ENCODE measurements at regions not wholly inside any gene's neighbourhood (a gene's known extent, or its start where the extent isn't known, plus 50 kb on each side); places are given as distances from the start of the nearest gene placed in this dataset.
A peak's percentile ranks its signal among the peaks of the same experiment; 100 is the strongest.

DNA sequence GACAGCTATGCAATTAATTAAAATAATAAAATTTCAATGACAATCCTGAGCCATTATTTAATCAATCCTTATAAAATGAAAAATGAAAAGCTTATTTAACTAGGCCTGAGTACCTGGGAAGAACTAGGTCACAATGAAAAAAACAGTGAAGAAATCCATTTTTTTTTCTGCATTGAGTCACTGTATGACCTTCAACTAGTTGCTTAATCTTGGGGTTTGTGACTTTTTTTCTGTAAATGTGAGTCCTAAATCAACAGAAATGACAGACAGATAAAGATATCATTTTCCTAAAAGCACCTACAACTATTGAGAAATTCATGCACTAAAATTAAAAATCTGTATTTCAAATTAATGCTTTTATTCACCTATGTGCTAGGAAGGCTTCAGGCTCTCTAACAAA is 96.8 kb downstream of the TMEM26 start:
- H3K4me3 ChIP-seq (ENCODE audit: low read length), result no peak overlapping the region
- DNase-seq (ENCODE audit: low read depth, low spot score), result no peak

DNA sequence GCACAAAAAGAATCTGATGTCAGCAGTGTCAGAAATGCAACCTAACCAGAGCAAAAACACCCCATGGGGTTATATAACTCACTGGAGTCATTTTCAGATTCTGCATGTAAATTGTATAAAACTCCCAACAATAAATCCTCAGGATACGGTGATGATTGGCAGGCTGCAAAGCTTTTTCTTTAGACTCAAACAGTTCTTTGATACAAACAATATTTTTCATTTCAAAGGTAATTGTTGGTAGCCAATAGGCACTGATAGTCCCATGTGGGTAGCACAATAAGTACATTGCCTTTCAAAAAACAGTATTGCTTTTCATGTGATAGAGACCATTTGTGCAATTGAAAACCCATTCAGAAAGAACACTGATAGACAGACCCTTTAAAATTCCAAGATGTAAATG is 98.0 kb downstream of the TMEM26 start:
- H3K4me3 ChIP-seq (ENCODE audit: low read length), result no peak overlapping the region
- DNase-seq (ENCODE audit: low read depth, low spot score), result no peak

DNA sequence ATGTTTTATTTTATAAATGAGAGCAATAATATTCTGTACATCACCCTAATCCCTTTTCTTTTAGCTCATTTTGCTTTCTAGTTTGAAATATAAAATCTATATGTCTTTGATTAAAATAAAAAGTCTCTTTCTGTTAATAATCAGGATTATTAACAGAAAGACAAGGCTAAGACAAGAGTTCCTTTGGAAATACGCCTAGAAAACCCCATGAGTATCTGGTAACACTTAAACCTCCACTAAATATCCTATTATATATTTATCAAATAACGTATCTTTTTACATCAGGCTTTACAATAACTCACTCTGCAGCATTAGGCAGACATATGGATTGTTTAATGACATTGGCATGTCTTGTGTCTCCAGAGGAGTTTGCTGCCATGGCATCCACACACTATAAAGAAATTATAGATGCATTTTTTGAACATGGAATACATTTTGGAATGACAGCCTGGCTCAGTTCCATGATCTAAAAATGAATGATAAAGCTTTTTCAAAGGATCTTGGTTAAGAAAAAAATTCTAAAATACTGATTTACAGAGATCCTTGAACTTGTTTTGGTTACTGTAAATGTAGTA is 98.7 kb downstream of the TMEM26 start:
- no peak overlapping the region for H3K4me3 ChIP-seq (ENCODE audit: low read length)
- no peak for DNase-seq (ENCODE audit: low read depth, low spot score)

DNA sequence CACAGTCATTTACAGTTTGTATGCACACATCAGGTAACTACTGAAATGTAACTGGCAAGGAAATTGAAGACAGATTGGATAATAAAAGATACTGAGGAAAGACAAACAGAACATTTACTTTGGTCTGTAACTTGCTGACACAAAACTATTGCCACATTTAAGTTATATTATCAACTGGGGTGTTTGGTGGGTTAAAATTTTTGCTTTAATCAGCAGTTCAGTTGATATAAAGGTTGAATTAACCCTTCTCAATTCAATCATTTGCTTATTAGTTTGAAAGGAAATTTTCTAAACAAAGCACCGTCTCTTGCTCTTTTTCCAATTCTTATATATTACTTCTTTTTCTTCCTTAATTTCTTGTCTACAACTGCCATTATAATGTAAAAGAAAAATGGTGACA is 102.4 kb downstream of the TMEM26 start:
- no peak overlapping the region for H3K4me3 ChIP-seq (ENCODE audit: low read length)
- no peak for DNase-seq (ENCODE audit: low read depth, low spot score)

DNA sequence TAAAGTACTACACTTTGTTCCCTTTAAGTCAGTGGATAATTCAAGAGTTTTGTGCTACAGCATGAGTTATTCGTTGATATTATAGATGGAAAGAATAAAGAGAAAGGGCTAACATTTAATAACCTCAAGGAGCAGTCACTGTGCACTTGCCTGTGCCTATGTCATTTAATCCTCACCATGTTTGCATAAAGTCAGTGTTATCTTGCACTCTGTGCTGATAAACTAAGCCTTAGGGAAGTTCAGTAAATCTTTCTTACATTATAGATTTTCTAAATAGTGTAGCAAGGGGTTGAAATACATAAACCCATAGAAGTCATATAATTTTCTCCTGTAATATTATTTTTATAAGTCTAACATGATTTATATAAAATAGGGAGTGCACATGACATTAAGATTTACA is 103.1 kb downstream of the TMEM26 start:
- H3K4me3 ChIP-seq (ENCODE audit: low read length), result no peak overlapping the region
- no peak for DNase-seq (ENCODE audit: low read depth, low spot score)

DNA sequence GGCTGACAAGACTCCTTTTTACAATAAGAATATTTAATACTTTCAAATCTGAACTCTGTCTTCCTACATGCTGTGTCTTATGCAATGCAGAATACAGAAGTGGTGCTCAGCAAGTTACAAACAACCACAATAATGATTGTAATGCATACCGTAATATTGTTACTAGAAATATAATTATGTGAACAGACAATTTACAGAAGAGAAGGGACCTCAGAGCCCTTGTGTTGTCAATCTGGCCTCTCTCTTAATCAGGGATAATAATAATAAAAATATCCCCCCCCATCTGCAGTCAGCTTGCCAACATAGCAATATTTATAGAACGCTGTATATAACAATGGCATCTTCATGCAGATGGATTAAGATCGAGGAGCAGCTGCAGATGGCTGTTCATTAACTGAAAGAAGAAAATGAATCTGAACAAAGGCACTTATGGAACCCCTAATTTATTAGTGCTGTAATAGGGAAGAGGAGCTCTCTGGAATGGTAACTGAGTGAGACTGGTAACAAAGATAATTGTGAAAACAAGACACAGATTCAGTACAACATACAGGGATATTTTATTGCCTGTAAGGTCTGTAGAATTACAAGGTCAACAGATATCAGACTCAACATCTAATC is 106.3 kb downstream of the TMEM26 start:
- no peak overlapping the region for H3K4me3 ChIP-seq (ENCODE audit: low read length)
- no peak for DNase-seq (ENCODE audit: low read depth, low spot score)

DNA sequence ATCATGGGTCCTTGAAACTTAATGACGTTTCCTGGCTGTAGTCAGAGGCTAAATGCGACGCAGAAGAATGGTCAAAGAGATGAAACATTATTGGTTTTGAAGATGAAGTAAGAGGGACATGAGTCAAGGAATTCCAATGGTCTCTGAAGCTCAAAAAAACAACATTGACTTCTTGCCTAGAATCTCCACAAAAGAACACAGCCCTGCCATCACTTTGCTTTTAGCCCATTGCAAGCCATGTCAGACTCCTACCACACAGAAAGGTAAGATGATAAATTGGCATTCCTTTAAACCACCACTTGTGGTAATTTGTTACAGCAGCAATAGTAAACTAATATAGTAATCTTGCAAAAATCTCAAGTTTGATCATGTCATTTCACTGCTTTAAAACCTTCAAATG is 109.4 kb downstream of the TMEM26 start:
- no peak for DNase-seq (ENCODE audit: low read depth, low spot score)
- H3K4me3 ChIP-seq (ENCODE audit: low read length), result no peak overlapping the region

DNA sequence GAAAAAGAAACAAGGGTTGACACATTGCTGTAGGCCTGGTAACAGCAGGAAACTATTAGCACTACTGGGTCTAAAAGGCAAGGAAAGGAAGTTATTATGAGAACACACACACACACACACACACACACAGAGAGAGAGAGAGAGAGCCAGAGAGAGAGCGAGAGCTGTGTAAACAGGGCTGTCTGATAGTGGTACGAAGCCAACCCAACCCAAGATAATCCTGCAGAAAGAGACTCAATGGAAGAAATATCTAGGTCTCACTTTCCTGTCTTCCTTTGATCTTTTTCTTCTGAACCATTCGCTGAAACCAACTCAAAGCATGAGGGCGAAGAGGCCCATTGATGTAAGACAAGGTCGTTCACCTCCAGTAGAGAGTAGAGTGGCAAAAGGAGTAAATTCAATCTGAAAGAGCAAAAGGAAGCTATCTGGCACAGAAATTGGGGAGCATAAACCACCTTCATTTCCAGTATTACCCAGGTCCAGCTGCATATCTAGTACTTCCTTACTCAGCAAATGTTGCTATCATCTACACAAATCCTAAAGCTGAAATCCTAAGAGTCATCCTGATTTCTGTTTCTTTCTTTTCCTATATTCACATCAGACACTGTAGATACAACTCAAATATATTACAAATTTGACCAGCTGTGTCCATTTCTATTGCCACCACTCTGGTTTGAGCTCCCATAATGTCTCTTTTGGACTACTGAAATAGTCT is 110.2 kb downstream of the TMEM26 start:
- peak; percentile 76 for DNase-seq (ENCODE audit: low read depth, low spot score)
- H3K4me3 ChIP-seq (ENCODE audit: low read length), result no peak overlapping the region

DNA sequence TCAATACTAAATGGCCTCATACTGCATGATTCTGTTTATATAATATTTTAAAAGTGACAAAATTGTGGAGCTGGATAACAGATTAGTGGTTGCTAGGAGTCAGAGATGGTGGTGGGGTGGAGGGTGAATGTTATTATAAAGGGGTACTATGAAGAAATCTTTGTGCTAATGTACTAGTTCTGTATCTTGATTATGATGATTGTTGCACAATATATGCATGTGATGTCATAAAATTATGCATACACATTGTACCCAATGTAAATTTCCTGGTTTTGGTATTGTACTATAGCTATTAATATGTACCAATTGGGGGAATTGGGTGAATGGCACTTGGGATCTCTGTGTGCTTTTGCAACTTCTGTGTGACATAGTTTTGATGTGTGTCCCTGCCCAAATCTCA is 112.2 kb downstream of the TMEM26 start:
- no peak for DNase-seq (ENCODE audit: low read depth, low spot score)
- H3K4me3 ChIP-seq (ENCODE audit: low read length), result no peak overlapping the region

DNA sequence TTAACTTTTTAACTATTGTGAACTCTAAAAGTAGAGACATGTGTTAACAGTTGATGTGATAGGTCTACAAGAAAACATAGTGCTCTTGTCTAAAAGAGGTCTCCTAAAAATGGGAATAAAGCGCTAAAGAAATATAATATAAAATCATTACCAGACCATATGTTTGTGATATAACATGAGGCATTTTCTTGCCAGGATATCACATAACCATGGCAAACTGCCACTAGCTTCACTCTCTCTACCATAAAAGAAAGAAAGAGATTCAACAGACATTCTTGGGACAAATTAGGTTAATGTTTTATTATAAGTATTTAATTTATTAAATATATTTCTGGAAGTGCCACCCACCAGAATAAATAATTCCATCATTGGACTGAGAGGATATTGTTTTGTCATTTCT is 115.0 kb downstream of the TMEM26 start:
- no peak for DNase-seq (ENCODE audit: low read depth, low spot score)
- no peak overlapping the region for H3K4me3 ChIP-seq (ENCODE audit: low read length)

DNA sequence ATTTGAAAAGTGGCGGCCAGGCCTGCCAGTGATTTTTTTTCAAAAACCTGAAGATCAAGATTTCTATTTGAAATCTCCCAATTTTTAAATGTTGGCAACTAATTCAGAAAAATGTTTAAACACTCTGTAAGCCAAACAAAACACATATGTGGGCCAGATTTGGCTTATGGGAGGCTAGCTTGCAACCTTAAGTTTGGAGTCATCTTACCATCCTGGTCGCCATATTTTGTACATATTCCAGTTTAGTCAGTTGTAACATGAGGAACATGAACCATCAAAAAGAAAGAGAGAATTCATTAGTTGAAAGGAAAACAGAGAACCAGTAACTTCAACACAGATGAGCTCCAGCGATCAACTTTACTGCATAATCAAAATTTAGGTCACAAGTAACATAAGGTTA is 115.4 kb downstream of the TMEM26 start:
- H3K4me3 ChIP-seq (ENCODE audit: low read length), result no peak overlapping the region
- DNase-seq (ENCODE audit: low read depth, low spot score), result no peak

DNA sequence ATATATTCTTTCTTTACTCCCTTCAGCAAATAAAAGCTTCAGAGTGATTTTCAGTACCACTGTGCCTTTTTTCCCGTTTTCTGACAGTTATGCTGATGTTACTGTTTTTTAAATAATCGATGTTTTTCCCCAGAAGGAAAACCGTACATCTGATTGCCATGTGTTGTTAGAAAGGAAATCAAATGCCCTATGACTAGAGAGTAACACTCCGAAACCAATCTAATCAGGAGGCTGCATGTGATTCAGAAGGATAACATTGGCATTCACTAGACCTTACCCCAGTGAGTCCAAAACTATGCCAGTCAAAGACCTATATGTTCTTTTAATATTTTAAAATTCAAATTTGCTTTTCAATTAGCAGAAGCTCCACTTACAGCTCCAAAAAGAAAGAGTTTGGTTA is 116.3 kb downstream of the TMEM26 start:
- H3K4me3 ChIP-seq (ENCODE audit: low read length), result no peak overlapping the region

DNA sequence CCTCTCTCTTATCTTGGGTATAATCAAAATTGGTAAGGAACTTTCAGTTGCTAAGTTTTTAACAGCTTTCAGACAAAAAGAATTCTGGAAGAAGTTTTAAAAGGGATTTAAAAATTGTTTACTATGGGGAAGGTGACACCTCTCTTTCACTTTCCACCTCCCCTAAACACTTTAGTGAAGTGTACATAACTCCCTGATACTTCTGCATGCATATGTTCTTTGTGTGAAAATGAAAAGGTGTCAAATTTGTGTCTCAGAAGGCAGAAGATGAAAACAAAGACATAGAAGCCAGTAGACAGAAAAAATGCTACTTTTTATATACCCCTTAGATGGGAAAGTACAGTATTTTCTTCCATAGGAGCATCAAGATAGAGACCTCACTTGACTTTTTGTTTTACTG is 117.8 kb downstream of the TMEM26 start:
- H3K4me3 ChIP-seq (ENCODE audit: low read length), result no peak overlapping the region
- DNase-seq (ENCODE audit: low read depth, low spot score), result no peak

More for the DNA sequence above, 116.3 kb downstream of the TMEM26 start:
- DNase-seq (ENCODE audit: low read depth, low spot score), result no peak

DNA sequence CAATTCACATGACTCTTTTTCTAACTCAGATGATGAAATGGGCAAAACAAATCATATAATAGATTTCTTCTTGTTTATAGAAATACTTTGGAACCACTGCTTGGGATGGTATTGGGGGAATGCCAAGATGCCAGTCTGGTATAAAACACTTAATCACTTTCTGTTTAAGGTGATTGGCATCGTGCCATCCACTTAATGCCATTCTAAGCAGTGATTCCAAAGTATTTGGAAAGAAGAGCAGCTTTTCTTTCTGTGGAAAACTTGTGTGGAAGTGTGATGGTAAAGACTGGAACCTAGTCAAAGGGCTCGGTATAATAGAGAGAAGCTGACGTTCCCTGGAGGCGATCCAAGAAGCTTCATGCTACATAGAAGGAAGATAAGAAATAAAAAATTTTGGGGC is 120.6 kb downstream of the TMEM26 start:
- no peak overlapping the region for H3K4me3 ChIP-seq (ENCODE audit: low read length)
- no peak for DNase-seq (ENCODE audit: low read depth, low spot score)

DNA sequence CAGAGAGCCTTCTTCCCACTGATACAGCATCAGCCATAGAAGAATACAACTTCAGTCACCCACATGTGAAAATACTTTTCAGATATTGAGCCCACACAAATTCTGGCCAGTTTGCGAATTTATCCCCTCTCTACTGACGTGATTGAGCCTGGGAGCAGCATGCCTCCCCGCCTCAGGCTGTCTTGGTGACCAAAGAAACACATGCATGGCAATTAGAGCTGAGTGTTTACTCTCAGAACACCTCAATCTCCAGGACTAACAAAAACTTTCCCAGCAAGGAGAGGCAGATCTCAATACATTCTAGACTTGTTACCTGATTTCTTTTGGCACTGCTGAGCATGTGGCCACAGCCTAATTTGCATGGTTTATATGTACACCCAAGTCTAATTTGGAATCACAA is 122.5 kb downstream of the TMEM26 start:
- H3K4me3 ChIP-seq (ENCODE audit: low read length), result no peak overlapping the region
- DNase-seq (ENCODE audit: low read depth, low spot score), result no peak

DNA sequence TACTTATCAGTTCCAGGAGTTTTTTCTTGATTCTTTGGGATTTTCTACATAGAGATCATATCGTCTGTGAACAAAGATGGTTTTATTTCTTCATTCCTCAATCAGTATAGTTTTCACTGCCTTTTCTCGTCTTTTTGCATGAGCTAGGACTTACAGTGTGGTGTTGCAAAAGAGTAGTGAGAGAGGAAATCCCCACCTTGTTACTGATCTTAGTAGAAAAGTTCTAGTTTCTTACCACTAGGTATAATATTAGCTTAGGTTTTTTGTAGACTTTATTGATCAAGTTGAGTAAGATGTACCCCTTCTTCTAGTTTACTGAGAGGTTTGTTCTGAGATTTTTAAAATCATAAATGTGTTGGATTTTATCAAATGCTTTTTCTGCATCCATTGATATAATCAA is 123.3 kb downstream of the TMEM26 start:
- DNase-seq (ENCODE audit: low read depth, low spot score), result no peak
- no peak overlapping the region for H3K4me3 ChIP-seq (ENCODE audit: low read length)

DNA sequence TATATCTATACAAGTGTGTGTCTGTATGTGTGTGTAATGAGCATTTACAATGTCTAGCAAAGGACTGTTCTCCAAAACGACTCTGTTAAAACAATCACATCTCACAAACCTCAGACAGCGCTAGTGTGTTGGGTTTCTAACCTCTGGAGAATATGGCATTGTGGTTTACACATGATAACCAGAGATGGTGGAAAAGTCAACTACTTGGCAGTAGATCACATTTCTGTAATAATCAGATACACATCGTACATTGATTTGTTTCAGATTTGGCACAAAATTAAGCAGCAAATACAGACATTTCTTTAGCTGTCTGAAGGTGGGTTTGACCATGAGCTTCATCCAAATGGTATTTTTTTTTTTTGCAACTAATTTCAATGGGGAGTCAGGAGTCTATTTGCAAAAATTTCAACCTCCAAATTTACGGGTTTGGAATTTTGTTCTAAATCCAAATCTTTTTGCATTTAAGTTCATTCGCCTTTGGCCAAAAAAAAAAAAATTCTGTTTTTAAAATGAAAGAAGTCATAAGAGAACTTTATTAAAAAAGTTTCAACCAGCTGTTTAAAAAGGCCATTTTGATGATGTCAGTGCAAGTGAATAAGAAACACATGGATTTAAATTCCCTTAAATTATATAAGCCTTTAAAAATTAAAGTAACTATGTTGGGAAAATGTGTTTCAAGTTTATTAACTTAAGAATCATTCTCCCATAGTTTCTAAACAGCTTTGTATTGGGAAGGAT is 127.8 kb downstream of the TMEM26 start:
- no peak for DNase-seq (ENCODE audit: low read depth, low spot score)
- H3K4me3 ChIP-seq (ENCODE audit: low read length), result no peak overlapping the region

DNA sequence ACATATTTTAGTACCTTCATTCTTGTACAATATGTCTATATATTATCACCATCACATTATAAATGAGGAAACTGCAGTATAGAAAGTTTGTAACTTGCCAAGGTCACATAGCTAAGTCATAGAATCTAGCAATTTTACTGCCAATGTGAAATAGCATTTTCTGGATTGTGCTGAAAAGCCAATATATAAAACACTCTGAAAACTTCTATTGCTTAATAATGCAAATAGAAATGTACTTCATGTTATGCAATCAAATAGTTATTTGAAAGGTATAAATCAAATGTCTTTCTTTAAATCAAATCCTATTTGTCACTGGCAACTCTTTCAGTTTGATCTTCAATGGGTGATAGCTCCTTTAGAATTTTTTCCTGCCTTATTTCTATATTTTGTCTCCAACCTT is 129.5 kb downstream of the TMEM26 start:
- no peak overlapping the region for H3K4me3 ChIP-seq (ENCODE audit: low read length)
- no peak for DNase-seq (ENCODE audit: low read depth, low spot score)

DNA sequence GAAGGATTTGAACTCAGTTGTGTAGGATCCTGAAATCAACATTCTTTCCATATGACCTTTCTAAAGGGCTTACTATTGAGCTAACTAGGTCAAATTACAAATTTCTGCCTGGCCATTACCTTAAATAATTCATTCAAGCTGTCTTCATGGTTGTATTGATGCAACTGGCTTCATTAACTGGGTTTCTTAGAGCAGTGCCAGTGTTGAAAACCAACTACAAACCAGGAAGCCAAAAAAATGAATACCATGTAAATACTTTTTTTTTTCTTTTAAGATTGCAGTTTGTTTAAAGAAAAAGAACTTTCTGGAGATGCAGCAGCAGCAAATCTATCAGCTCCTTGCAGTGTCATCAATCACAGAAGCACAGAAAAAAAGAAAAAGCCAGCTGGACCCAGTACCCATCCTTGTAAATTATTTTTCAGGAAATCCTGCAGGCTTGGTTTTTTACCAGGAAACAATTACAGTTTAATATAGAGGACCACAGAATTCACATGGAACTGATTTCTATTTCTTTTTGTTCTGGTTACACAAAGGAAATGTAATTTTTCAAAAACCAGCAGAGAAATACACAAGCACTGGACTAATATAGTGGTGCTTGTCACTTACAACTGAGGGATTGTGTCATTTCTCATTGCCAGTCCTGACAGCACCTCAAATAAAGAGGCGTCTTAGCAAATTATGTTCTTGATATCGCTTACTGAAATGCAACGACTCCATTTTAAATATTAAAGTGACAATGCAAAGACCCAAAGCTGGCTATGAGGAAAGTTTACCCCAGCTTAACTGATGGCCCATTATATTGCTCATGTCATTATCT is 131.9 kb downstream of the TMEM26 start:
- DNase-seq (ENCODE audit: low read depth, low spot score), result no peak
- no peak overlapping the region for H3K4me3 ChIP-seq (ENCODE audit: low read length)

DNA sequence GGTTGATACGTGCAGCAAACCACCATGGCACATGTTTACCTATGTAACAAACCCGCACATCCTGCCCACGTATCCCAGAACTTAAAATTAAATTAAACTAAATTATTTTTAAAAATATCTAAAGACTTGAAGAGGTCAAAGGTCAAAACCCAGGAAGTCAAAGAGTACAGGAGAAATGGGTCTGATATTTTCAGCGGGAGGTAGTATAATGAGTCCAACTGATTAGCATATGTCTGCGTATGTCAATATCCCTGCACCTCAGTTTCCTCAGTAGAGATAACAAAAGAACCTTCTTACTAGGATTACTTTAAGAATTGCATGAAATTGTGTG is 133.0 kb downstream of the TMEM26 start:
- no peak overlapping the region for H3K4me3 ChIP-seq (ENCODE audit: low read length)
- DNase-seq (ENCODE audit: low read depth, low spot score), result no peak

All from Jurkat, Clone E6-1 (cell line).